ENCODE measurements at regions not wholly inside any gene's neighbourhood (a gene's known extent, or its start where the extent isn't known, plus 50 kb on each side); places are given as distances from the start of the nearest gene placed in this dataset.

DNA sequence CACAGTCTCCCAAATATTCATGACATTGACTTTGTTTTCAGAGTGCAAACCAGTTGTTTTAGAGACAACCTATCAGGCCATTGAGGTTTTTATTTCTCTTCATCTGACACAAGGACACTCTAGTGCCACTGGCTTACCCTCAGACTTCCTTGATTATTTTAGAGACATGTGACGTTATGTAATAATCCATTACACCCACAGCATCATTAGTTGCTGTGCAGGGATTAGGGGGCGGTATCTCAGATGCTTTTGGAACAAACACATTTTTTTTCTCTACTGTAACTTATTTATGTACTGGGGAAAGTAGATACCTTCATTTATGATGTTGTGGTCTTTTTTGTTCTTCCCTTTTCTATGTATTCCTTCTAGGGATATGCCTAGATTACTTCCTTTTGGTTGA, 2293.1 kb downstream of the PCDH7 start:
- no peak overlapping the region for H3K27ac ChIP-seq (ENCODE audit: low read depth in 2 of 2, low read length in 2 of 2)
- no peaks in the 10 kb centered on the region for H3K9me3 ChIP-seq (ENCODE audit: control insufficient read depth in 2 of 3, insufficient read depth in 1 of 3, low read length in 3 of 3)
- intact Hi-C loops (cut with DNase I), result no loop called here
- FAIRE-seq (no peak), DNase-seq (no peak)
- H3K4me3 ChIP-seq (ENCODE audit: low read length in 3 of 3), result no peak overlapping the region
- H3K9ac ChIP-seq (ENCODE audit: low read length in 3 of 3), result no peak overlapping the region
- H3K4me1 ChIP-seq (ENCODE audit: control insufficient read depth in 2 of 3, insufficient read depth in 2 of 3, low read depth in 1 of 3, low read length in 3 of 3), result no peaks in the 10 kb centered on the region
- H3K36me3 ChIP-seq (ENCODE audit: control insufficient read depth in 2 of 3, insufficient read depth in 3 of 3, low read length in 3 of 3), result no peaks in the 10 kb centered on the region
- no peaks in the 10 kb centered on the region for H3K27me3 ChIP-seq (ENCODE audit: control insufficient read depth, insufficient read depth, low read length)
- TF ChIP-seq, protein P1, sequence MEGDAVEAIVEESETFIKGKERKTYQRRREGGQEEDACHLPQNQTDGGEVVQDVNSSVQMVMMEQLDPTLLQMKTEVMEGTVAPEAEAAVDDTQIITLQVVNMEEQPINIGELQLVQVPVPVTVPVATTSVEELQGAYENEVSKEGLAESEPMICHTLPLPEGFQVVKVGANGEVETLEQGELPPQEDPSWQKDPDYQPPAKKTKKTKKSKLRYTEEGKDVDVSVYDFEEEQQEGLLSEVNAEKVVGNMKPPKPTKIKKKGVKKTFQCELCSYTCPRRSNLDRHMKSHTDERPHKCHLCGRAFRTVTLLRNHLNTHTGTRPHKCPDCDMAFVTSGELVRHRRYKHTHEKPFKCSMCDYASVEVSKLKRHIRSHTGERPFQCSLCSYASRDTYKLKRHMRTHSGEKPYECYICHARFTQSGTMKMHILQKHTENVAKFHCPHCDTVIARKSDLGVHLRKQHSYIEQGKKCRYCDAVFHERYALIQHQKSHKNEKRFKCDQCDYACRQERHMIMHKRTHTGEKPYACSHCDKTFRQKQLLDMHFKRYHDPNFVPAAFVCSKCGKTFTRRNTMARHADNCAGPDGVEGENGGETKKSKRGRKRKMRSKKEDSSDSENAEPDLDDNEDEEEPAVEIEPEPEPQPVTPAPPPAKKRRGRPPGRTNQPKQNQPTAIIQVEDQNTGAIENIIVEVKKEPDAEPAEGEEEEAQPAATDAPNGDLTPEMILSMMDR (IDR thresholded peaks at IDR 0.05; ENCODE audit: borderline replicate concordance, extremely low read depth, insufficient read depth), result no peak

DNA sequence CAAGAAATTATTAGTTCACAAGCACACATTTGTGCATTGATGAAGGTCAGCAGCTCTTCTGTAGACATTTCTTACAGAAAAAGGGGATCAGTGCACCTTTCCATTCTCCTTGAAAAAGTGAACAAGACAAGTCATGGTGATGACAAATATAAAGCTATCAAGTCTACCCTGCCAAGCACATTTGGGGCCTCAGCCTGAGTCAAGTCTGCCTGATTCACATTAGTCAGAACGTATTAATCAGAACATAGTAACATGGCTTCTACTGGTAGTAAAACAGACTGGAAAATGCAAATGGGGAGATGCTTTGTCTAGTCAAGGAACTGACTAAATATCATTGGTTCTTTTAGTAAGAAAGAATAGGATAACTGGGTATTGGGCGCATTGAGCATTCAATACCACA, 2305.1 kb downstream of the PCDH7 start:
- TF ChIP-seq, protein P1 (IDR thresholded peaks at IDR 0.05; ENCODE audit: borderline replicate concordance, extremely low read depth, insufficient read depth), result no peak
- no peak for FAIRE-seq

DNA sequence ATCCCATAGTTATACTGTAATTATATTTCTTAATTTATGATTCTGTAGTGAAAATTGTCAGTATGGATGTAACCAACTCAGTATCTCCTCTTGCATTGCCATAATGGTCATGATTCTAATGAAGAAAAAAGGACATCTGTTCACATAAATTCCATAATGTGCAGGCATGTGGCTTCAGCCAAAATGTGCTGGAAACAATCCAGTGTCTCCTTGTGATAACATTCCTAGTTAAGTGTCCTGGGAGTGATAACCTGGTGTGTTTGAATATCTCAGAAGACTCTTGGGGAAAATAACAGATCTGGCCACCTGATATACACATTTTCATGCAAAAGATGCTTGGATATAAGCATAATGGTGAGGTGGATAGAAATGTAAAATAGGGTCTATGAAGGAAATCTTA, 2309.8 kb downstream of the PCDH7 start:
- Histone ChIP-seq H3K36me3 (ENCODE audit: control insufficient read depth in 2 of 3, insufficient read depth in 3 of 3, low read length in 3 of 3) (no peaks in the 10 kb centered on the region), H3K4me1 (ENCODE audit: control insufficient read depth in 2 of 3, insufficient read depth in 2 of 3, low read depth in 1 of 3, low read length in 3 of 3) (no peaks in the 10 kb centered on the region), H3K27ac (ENCODE audit: low read depth in 2 of 2, low read length in 2 of 2) (no peak overlapping the region), H3K9me3 (ENCODE audit: control insufficient read depth in 2 of 3, insufficient read depth in 1 of 3, low read length in 3 of 3) (no peaks in the 10 kb centered on the region), H3K27me3 (ENCODE audit: control insufficient read depth, insufficient read depth, low read length) (no peaks in the 10 kb centered on the region), H3K9ac (ENCODE audit: low read length in 3 of 3) (no peak overlapping the region), H3K4me3 (ENCODE audit: low read length in 3 of 3) (no peak overlapping the region)
- intact Hi-C loops (cut with DNase I), result no loop called here
- DNase-seq (no peak), FAIRE-seq (no peak)
- TF ChIP-seq, protein P1 (IDR thresholded peaks at IDR 0.05; ENCODE audit: borderline replicate concordance, extremely low read depth, insufficient read depth), result no peak

More for the DNA sequence above, 2305.1 kb downstream of the PCDH7 start:
- H3K27ac ChIP-seq (ENCODE audit: low read depth in 2 of 2, low read length in 2 of 2), result no peak overlapping the region
- no peak overlapping the region for H3K4me3 ChIP-seq (ENCODE audit: low read length in 3 of 3)
- intact Hi-C loops (cut with DNase I), result no loop called here
- no peaks in the 10 kb centered on the region for H3K27me3 ChIP-seq (ENCODE audit: control insufficient read depth, insufficient read depth, low read length)
- DNase-seq, result no peak
- H3K9ac ChIP-seq (ENCODE audit: low read length in 3 of 3), result no peak overlapping the region
- no peaks in the 10 kb centered on the region for H3K36me3 ChIP-seq (ENCODE audit: control insufficient read depth in 2 of 3, insufficient read depth in 3 of 3, low read length in 3 of 3)
- H3K4me1 ChIP-seq (ENCODE audit: control insufficient read depth in 2 of 3, insufficient read depth in 2 of 3, low read depth in 1 of 3, low read length in 3 of 3), result no peaks in the 10 kb centered on the region
- no peaks in the 10 kb centered on the region for H3K9me3 ChIP-seq (ENCODE audit: control insufficient read depth in 2 of 3, insufficient read depth in 1 of 3, low read length in 3 of 3)

DNA sequence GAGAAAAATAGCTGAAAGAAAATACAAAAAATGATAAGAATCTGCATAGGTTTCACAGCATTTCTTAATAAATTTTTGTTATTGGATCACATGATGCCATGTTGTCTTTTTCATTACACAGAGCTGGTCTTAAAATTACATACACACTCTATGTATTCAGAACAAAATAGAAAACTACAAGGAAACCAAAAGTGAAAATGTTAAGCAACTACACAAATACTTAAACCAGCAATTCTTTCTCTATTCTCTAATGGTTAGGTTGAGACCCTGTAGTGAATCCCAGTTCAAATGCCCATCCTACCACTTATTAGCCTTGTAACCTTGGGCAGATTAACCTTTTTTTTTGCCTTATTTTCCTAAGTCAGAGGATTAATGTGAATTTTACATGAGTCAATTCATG, 2311.2 kb downstream of the PCDH7 start:
- no peaks in the 10 kb centered on the region for H3K36me3 ChIP-seq (ENCODE audit: control insufficient read depth in 2 of 3, insufficient read depth in 3 of 3, low read length in 3 of 3)
- no peak for DNase-seq
- no peak overlapping the region for H3K27ac ChIP-seq (ENCODE audit: low read depth in 2 of 2, low read length in 2 of 2)
- H3K4me3 ChIP-seq (ENCODE audit: low read length in 3 of 3), result no peak overlapping the region
- FAIRE-seq, result no peak
- intact Hi-C loops (cut with DNase I), result no loop called here
- no peak overlapping the region for H3K9ac ChIP-seq (ENCODE audit: low read length in 3 of 3)
- no peaks in the 10 kb centered on the region for H3K9me3 ChIP-seq (ENCODE audit: control insufficient read depth in 2 of 3, insufficient read depth in 1 of 3, low read length in 3 of 3)
- TF ChIP-seq, protein P1 (IDR thresholded peaks at IDR 0.05; ENCODE audit: borderline replicate concordance, extremely low read depth, insufficient read depth), result no peak
- no peaks in the 10 kb centered on the region for H3K4me1 ChIP-seq (ENCODE audit: control insufficient read depth in 2 of 3, insufficient read depth in 2 of 3, low read depth in 1 of 3, low read length in 3 of 3)
- no peaks in the 10 kb centered on the region for H3K27me3 ChIP-seq (ENCODE audit: control insufficient read depth, insufficient read depth, low read length)

Measured in kidney (tissue), 13 donors.